Lower lobe of right lung (tissue), 2 donors: ENCODE measurements at regions not wholly inside any gene's neighbourhood (a gene's known extent, or its start where the extent isn't known, plus 50 kb on each side); places are given as distances from the start of the nearest gene placed in this dataset.
A peak's percentile ranks its signal among the peaks of the same experiment; 100 is the strongest.

Experiments used
- ATAC-seq, 2 donors: fragments of 200-7000 bp; cut with Tn5 transposase; one replicate each; pipeline ENCODE4 v1.9.1; 2020 to 2022; ENCODE audit warnings: mild to moderate bottlenecking in 2 of 2, moderate library complexity in 2 of 2
- DNase-seq: peaks from one replicate; pipeline ENCODE4 v3.0.0-alpha.2; 2020
- H3K27ac ChIP-seq: fragments of 200-600 bp; one replicate; pipeline ENCODE4 v1.8.0; 2022
- H3K27me3 ChIP-seq: fragments of 200-600 bp; one replicate; pipeline ENCODE4 v1.8.0; 2022; ENCODE audit warnings: low read depth
- H3K36me3 ChIP-seq: fragments of 200-600 bp; one replicate; pipeline ENCODE4 v1.8.0; 2022; ENCODE audit warnings: mild to moderate bottlenecking
- H3K4me1 ChIP-seq: fragments of 200-600 bp; one replicate; pipeline ENCODE4 v1.8.0; 2022
- H3K4me3 ChIP-seq: fragments of 200-600 bp; one replicate; pipeline ENCODE4 v1.8.0; 2022; ENCODE audit warnings: mild to moderate bottlenecking
- H3K9me3 ChIP-seq: fragments of 200-600 bp; one replicate; pipeline ENCODE4 v1.8.0; 2022
- CTCF ChIP-seq: fragments of 200-600 bp; IDR thresholded peaks from one replicate; pipeline ENCODE4 v1.8.0; 2022; ENCODE audit warnings: antibody characterized with exemption, mild to moderate bottlenecking
- intact Hi-C: fragments of 100-400 bp; cut with DNase I; formaldehyde crosslinking; loops from one replicate; pipeline ENCODE4 v1.11.0; 2022
- donor health status: DM: no; HTN: yes; CAD: no; lungs with severe emphysema.

- DNase-seq, result no peak
- H3K4me1 ChIP-seq, result peaks cover 38% of the 10 kb centered on the region
- H3K36me3 ChIP-seq, result no peaks in the 10 kb centered on the region
- H3K27me3 ChIP-seq, result no peaks in the 10 kb centered on the region
- H3K4me3 ChIP-seq, result no peak overlapping the region
- H3K9me3 ChIP-seq, result no peaks in the 10 kb centered on the region
- no peak for ATAC-seq
- TF ChIP-seq CTCF, result no peak
- intact Hi-C loops, result no loop called here
- peak overlapping the region; percentile 38 for H3K27ac ChIP-seq
These were observed 151.8 kb upstream of the HES1 start for GRCh38 chr3:193983846-193984818.

- Histone ChIP-seq H3K9me3 (no peaks in the 10 kb centered on the region), H3K27ac (peak overlapping the region; percentile 38), H3K36me3 (no peaks in the 10 kb centered on the region), H3K4me1 (peaks cover 38% of the 10 kb centered on the region), H3K4me3 (no peak overlapping the region), H3K27me3 (no peaks in the 10 kb centered on the region)
- DNase-seq (no peak), ATAC-seq (no peak)
- TF ChIP-seq CTCF, result no peak
- intact Hi-C loops, result no loop called here
These were observed 151.1 kb upstream of the HES1 start for GRCh38 chr3:193984876-193985275.

- no peak for TF ChIP-seq CTCF
- no peak overlapping the region for H3K4me3 ChIP-seq
- intact Hi-C loops, result no loop called here
- H3K9me3 ChIP-seq, result no peaks in the 10 kb centered on the region
- H3K4me1 ChIP-seq, result peaks cover 27% of the 10 kb centered on the region
- no peak overlapping the region for H3K27ac ChIP-seq
- DNase-seq, result no peak
- H3K27me3 ChIP-seq, result no peaks in the 10 kb centered on the region
- H3K36me3 ChIP-seq, result no peaks in the 10 kb centered on the region
- ATAC-seq, result no peak
These were observed 148.8 kb upstream of the HES1 start for GRCh38 chr3:193987186-193987585.

DNA sequence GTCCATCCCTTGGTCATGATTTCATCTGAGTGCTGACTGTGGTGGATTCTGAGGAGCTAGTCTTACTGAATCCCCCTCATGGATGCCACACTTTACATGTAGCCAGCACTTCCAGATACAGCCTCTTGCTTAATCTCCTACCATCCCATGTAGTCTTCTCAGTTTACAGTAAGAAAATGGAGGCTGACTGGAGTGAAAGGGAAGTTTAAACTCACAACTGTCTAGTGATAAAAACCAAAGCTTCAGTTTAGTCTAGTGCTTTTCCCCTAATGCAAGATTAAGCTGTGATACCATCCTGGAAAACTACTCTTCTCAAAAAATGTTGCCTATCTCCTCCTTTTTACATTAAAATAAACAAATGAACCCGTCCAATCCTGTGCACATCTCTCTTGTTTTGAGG is 146.8 kb upstream of the HES1 start:
- intact Hi-C loops, result no loop called here
- H3K27me3 ChIP-seq, result no peaks in the 10 kb centered on the region
- DNase-seq (no peak), ATAC-seq (no peak)
- peaks cover 14% of the 10 kb centered on the region for H3K4me1 ChIP-seq
- H3K4me3 ChIP-seq, result no peak overlapping the region
- TF ChIP-seq CTCF, result no peak
- H3K9me3 ChIP-seq, result no peaks in the 10 kb centered on the region
- H3K27ac ChIP-seq, result no peak overlapping the region
- no peaks in the 10 kb centered on the region for H3K36me3 ChIP-seq

GRCh38 chr3:193991666-193992424 is 144.1 kb upstream of the HES1 start:
- peaks cover 5% of the 10 kb centered on the region for H3K4me1 ChIP-seq
- ATAC-seq, result no peak
- no peaks in the 10 kb centered on the region for H3K9me3 ChIP-seq
- H3K27ac ChIP-seq, result no peak overlapping the region
- no peaks in the 10 kb centered on the region for H3K36me3 ChIP-seq
- intact Hi-C loops, result no loop called here
- TF ChIP-seq CTCF, result no peak
- H3K27me3 ChIP-seq, result no peaks in the 10 kb centered on the region
- no peak for DNase-seq
- no peak overlapping the region for H3K4me3 ChIP-seq
